OCI-LY3 (cell line): ENCODE measurements at regions not wholly inside any gene's neighbourhood (a gene's known extent, or its start where the extent isn't known, plus 50 kb on each side); places are given as distances from the start of the nearest gene placed in this dataset.

Experiments used
- EZH2phosphoT487 ChIP-seq: fragments of 200-600 bp; shearing (Covaris generic); IDR thresholded peaks from 2 replicates; pipeline ENCODE4 v1.6.1; 2018; ENCODE audit warnings: antibody characterized with exemption, mixed run types, low read depth
- TF ChIP-seq, protein P1 (sequence below): fragments of 200-600, 300-600 bp; sonication (generic); IDR thresholded peaks from 2 replicates; pipeline ENCODE4 v1.5.1; 2014; ENCODE audit warnings: antibody characterized with exemption, low read length, low read depth

DNA sequence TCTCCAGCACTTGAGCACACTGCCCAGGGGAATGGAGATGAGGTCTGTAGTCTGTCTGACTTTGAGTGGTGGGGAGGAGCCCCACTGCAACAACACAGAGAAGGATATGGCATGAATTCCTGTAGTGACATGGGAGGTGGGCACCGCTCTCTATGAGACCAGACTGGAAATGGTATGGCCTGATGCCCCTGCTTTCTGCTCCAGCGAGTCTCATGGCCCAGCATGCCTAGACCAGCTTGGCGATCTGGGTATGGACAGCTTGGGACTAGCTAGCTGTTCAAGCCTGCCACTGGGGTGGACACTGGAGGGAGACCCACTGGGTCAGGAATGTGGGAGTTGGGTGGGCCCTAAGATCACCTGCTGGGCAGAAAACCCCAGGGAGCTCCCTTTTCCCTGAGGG, 477.8 kb upstream of the SEL1L start:
- TF ChIP-seq, protein P1, sequence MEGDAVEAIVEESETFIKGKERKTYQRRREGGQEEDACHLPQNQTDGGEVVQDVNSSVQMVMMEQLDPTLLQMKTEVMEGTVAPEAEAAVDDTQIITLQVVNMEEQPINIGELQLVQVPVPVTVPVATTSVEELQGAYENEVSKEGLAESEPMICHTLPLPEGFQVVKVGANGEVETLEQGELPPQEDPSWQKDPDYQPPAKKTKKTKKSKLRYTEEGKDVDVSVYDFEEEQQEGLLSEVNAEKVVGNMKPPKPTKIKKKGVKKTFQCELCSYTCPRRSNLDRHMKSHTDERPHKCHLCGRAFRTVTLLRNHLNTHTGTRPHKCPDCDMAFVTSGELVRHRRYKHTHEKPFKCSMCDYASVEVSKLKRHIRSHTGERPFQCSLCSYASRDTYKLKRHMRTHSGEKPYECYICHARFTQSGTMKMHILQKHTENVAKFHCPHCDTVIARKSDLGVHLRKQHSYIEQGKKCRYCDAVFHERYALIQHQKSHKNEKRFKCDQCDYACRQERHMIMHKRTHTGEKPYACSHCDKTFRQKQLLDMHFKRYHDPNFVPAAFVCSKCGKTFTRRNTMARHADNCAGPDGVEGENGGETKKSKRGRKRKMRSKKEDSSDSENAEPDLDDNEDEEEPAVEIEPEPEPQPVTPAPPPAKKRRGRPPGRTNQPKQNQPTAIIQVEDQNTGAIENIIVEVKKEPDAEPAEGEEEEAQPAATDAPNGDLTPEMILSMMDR, result no peak
- no peak for TF ChIP-seq EZH2phosphoT487
